GM18870 (cell line): ENCODE measurements at regions not wholly inside any gene's neighbourhood (a gene's known extent, or its start where the extent isn't known, plus 50 kb on each side); places are given as distances from the start of the nearest gene placed in this dataset.
"Not testable (repeated sequence)": the region's sequence is repeated elsewhere in the genome, so short reads cannot be mapped to it uniquely, and the experiment has no call there.

ENCODE experiments used
- ATAC-seq: cut with Tn5 transposase; IDR thresholded peaks from one replicate; pipeline ENCODE4 v1.9.1; 2021; ENCODE audit warnings: moderate library complexity; ENCODE audit not compliant: unreplicated experiment

GRCh38 chr2:36302911-36303310 lies 52.7 kb upstream of the CRIM1 start:
- no peak for ATAC-seq

GRCh38 chr2:36301843-36302242 lies 53.7 kb upstream of the CRIM1 start:
- ATAC-seq, result no peak

GRCh38 chr2:36300697-36301096 lies 54.9 kb upstream of the CRIM1 start:
- ATAC-seq, result no peak

GRCh38 chr2:36296798-36297197 lies 58.8 kb upstream of the CRIM1 start:
- no peak for ATAC-seq

- ATAC-seq, result no peak
These were observed 61.3 kb upstream of the CRIM1 start for GRCh38 chr2:36294316-36294721.

- ATAC-seq, result no peak
These were observed 65.2 kb upstream of the CRIM1 start for GRCh38 chr2:36290306-36290856.

- ATAC-seq, result no peak
These were observed 65.8 kb upstream of the CRIM1 start for GRCh38 chr2:36289731-36290130.

- peak; percentile 65 for ATAC-seq
These were observed 68.0 kb upstream of the CRIM1 start for GRCh38 chr2:36287363-36288275.

- not testable (repeated sequence) for ATAC-seq
These were observed 76.1 kb upstream of the CRIM1 start for GRCh38 chr2:36279506-36279905.

GRCh38 chr2:36277881-36278523 lies 77.6 kb upstream of the CRIM1 start:
- ATAC-seq, result no peak

- ATAC-seq, result peak; percentile 77
These were observed 78.3 kb upstream of the CRIM1 start for GRCh38 chr2:36277146-36277808.

- ATAC-seq, result no peak
These were observed 84.3 kb upstream of the CRIM1 start for GRCh38 chr2:36271266-36271665.

- ATAC-seq, result no peak
These were observed 84.8 kb upstream of the CRIM1 start for GRCh38 chr2:36270758-36271157.

- no peak for ATAC-seq
These were observed 88.4 kb upstream of the CRIM1 start for GRCh38 chr2:36267194-36267593.

GRCh38 chr2:36266536-36267121 lies 88.9 kb upstream of the CRIM1 start:
- no peak for ATAC-seq

- no peak for ATAC-seq
These were observed 93.0 kb upstream of the CRIM1 start for GRCh38 chr2:36262581-36262980.

- ATAC-seq, result no peak
These were observed 99.7 kb upstream of the CRIM1 start for GRCh38 chr2:36255863-36256262.

- ATAC-seq, result no peak
These were observed 102.5 kb upstream of the CRIM1 start for GRCh38 chr2:36253086-36253485.

- ATAC-seq, result peak; percentile 89
These were observed 109.1 kb upstream of the CRIM1 start for GRCh38 chr2:36246320-36246990.

- ATAC-seq, result no peak
These were observed 109.9 kb upstream of the CRIM1 start for GRCh38 chr2:36245651-36246050.

GRCh38 chr2:36238106-36238505 lies 117.5 kb upstream of the CRIM1 start:
- ATAC-seq, result no peak
